Neural progenitor cell (in vitro differentiated cells): ENCODE measurements at regions not wholly inside any gene's neighbourhood (a gene's known extent, or its start where the extent isn't known, plus 50 kb on each side); places are given as distances from the start of the nearest gene placed in this dataset.

Source experiments
- DNase-seq: peaks from one replicate; pipeline ENCODE4 v3.0.0-alpha.2; 2016; ENCODE audit warnings: low spot score
- H2AFZ ChIP-seq: fragments of 200-600 bp; sonication (generic); replicated peaks from 2 replicates; pipeline ENCODE4 v1.6.1; 2016; ENCODE audit warnings: antibody characterized with exemption
- H3F3A ChIP-seq: fragments of 200-600 bp; sonication (generic); 2 replicates; pipeline ENCODE4 v1.6.1; 2016; ENCODE audit warnings: antibody characterized with exemption, low read depth
- H3K27ac ChIP-seq: fragments of 200-600 bp; sonication (generic); 2 replicates; pipeline ENCODE4 v1.5.1; 2016; ENCODE audit warnings: mild to moderate bottlenecking
- H3K27me3 ChIP-seq: fragments of 200-600 bp; sonication (generic); 2 replicates; pipeline ENCODE4 v1.6.1; 2016; ENCODE audit warnings: mild to moderate bottlenecking, moderate library complexity
- H3K36me3 ChIP-seq: fragments of 200-600 bp; sonication (generic); 2 replicates; pipeline ENCODE4 v1.5.1; 2016
- H3K4me1 ChIP-seq: fragments of 200-600 bp; sonication (generic); 2 replicates; pipeline ENCODE4 v1.6.1; 2016; ENCODE audit warnings: mixed run types
- H3K4me2 ChIP-seq: fragments of 200-600 bp; sonication (generic); 2 replicates; pipeline ENCODE4 v1.6.1; 2016
- H3K4me3 ChIP-seq: fragments of 200-600 bp; sonication (generic); 2 replicates; pipeline ENCODE4 v1.5.1; 2016
- H3K79me2 ChIP-seq: fragments of 200-600 bp; sonication (generic); 2 replicates; pipeline ENCODE4 v1.6.1; 2016; ENCODE audit warnings: low read depth
- H3K9ac ChIP-seq: fragments of 200-600 bp; sonication (generic); 2 replicates; pipeline ENCODE4 v1.6.1; 2016
- H3K9me3 ChIP-seq: fragments of 200-600 bp; sonication (generic); 2 replicates; pipeline ENCODE4 v1.5.1; 2016; ENCODE audit warnings: low read depth
- H4K20me1 ChIP-seq: fragments of 200-600 bp; sonication (generic); 2 replicates; pipeline ENCODE4 v1.6.1; 2016; ENCODE audit warnings: low read depth
- H3K27ac Mint-ChIP-seq: 3 replicates; pipeline ENCODE4 v1.8.0; 2021; ENCODE audit warnings: mixed read lengths
- H3K27me3 Mint-ChIP-seq: 2 replicates; pipeline ENCODE4 v1.8.0; 2022; ENCODE audit warnings: low read depth, mild to moderate bottlenecking, inconsistent platforms, moderate library complexity, mixed read lengths; ENCODE audit not compliant: insufficient read depth
- H3K36me3 Mint-ChIP-seq: 3 replicates; pipeline ENCODE4 v1.8.0; 2021; ENCODE audit warnings: mixed read lengths
- H3K4me1 Mint-ChIP-seq: 3 replicates; pipeline ENCODE4 v1.8.0; 2021; ENCODE audit warnings: mixed read lengths
- H3K4me3 Mint-ChIP-seq: 3 replicates; pipeline ENCODE4 v1.8.0; 2021; ENCODE audit warnings: mild to moderate bottlenecking, moderate library complexity, mixed read lengths
- H3K9me3 Mint-ChIP-seq: 3 replicates; pipeline ENCODE4 v1.8.0; 2020; ENCODE audit warnings: mixed read lengths
- CTCF ChIP-seq: fragments of 200-600 bp; sonication (generic); IDR thresholded peaks from 2 replicates; pipeline ENCODE4 v1.5.1; 2017; ENCODE audit warnings: antibody characterized with exemption, mild to moderate bottlenecking
- EZH2 ChIP-seq: fragments of 200-600 bp; sonication (generic); IDR thresholded peaks from 2 replicates; pipeline ENCODE4 v1.6.1; 2017; ENCODE audit warnings: antibody characterized with exemption, mild to moderate bottlenecking, moderate library complexity
- EZH2phosphoT487 ChIP-seq: fragments of 200-600 bp; sonication (generic); IDR thresholded peaks from 2 replicates; pipeline ENCODE4 v1.6.1; 2017; ENCODE audit warnings: antibody characterized with exemption

DNA sequence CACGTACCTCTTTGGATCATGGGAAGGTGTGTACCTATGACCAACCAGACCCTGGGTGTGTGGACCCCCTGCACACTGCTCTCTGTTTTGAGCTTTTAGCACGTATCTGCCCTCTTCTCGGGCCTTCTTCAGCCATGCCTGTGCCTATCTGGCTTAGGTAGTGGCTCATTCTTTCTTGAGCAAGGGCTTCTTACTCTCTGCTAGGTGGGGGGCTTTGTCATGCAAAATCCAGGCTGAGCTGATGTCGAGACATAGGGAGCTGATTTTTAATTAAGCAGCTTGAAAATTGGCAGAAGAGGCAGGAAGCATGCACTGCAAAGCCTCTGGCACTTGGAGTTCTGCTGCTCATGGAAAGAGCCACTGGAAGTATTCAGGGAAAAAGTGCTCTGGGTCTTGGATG lies 181.6 kb upstream of the IRX6 start:
- H3F3A ChIP-seq: no peaks in the 10 kb centered on the region
- no peaks in the 10 kb centered on the region for H3K36me3 ChIP-seq
- H3K9me3 ChIP-seq: no peaks in the 10 kb centered on the region
- H3K4me3 ChIP-seq: no peak overlapping the region
- H4K20me1 ChIP-seq: no peaks in the 10 kb centered on the region
- peaks cover 27% of the 10 kb centered on the region for H3K4me1 Mint-ChIP-seq
- H3K9me3 Mint-ChIP-seq: peaks cover 2% of the 10 kb centered on the region
- H3K27ac ChIP-seq: no peak overlapping the region
- H3K4me3 Mint-ChIP-seq: no peak overlapping the region
- H3K36me3 Mint-ChIP-seq: no peaks in the 10 kb centered on the region
- no peak overlapping the region for H3K9ac ChIP-seq
- no peak overlapping the region for H3K27ac Mint-ChIP-seq
- H3K27me3 ChIP-seq: no peaks in the 10 kb centered on the region
- no peak overlapping the region for H3K4me2 ChIP-seq
- H3K4me1 ChIP-seq: peaks cover 2% of the 10 kb centered on the region
- peaks cover 9% of the 10 kb centered on the region for H3K27me3 Mint-ChIP-seq
- TF ChIP-seq EZH2 (no peak), CTCF (no peak)
- DNase-seq: no peak
- H2AFZ ChIP-seq: no peak overlapping the region
- no peaks in the 10 kb centered on the region for H3K79me2 ChIP-seq

GRCh38 chr16:55144651-55145050 lies 179.4 kb upstream of the IRX6 start:
- Histone ChIP-seq H3K79me2 (no peaks in the 10 kb centered on the region), H2AFZ (no peak overlapping the region), H3K9ac (no peak overlapping the region), H3K4me1 (no peaks in the 10 kb centered on the region), H3K36me3 (no peaks in the 10 kb centered on the region), H3F3A (no peaks in the 10 kb centered on the region), H4K20me1 (no peaks in the 10 kb centered on the region), H3K9me3 (no peaks in the 10 kb centered on the region), H3K27me3 (no peaks in the 10 kb centered on the region), H3K4me2 (no peak overlapping the region), H3K4me3 (no peak overlapping the region), H3K27ac (no peak overlapping the region)
- no peak overlapping the region for H3K4me3 Mint-ChIP-seq
- H3K27me3 Mint-ChIP-seq: peaks cover 7% of the 10 kb centered on the region
- no peak for DNase-seq
- no peak overlapping the region for H3K27ac Mint-ChIP-seq
- H3K36me3 Mint-ChIP-seq: no peaks in the 10 kb centered on the region
- TF ChIP-seq CTCF (no peak), EZH2phosphoT487 (no peak), EZH2 (no peak)
- peaks cover 3% of the 10 kb centered on the region for H3K9me3 Mint-ChIP-seq
- peaks cover 20% of the 10 kb centered on the region for H3K4me1 Mint-ChIP-seq

DNA sequence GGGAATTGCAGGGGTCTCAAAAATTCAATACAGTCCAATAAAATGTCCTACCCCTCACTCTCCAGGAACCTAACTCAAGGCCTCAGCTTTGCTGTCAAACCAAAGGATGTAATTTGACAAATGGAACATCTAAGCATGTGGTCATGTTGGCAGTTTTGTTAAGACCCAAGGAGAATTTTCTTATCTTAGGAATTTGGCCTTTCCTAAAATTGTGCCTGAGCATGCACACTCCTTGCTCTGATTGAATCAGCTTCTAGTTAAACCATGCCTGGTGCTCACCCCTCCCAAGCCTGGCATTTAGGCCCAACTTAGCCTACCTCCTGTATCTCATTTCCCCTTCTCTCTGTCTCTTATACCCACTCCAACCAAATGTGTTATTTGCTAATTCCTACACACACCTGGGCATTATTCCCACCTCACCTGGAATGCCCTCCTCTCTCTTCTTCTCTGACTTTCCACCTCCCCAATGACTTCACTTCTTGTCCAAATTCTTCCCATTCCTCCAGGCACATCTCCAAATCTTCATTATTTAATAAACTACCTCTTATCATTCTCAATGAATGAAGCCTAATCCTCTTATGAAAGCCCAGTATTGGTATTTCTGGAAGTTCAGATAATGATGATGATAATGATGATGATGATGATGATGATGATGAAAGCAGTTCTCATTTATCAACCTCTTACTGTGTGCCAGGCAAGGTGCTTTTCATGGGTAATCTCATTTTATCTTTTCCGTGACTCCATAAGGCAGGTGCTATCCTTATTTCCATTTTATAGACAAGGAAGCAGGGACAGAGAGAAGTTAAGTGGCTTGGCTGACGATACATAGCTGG lies 178.0 kb upstream of the IRX6 start:
- Histone ChIP-seq H3K4me1 (no peaks in the 10 kb centered on the region), H3K27me3 (no peaks in the 10 kb centered on the region), H3K9ac (no peak overlapping the region), H3K4me2 (no peak overlapping the region), H2AFZ (no peak overlapping the region), H3K79me2 (no peaks in the 10 kb centered on the region), H3F3A (no peaks in the 10 kb centered on the region), H4K20me1 (no peaks in the 10 kb centered on the region), H3K36me3 (no peaks in the 10 kb centered on the region), H3K27ac (no peak overlapping the region), H3K9me3 (no peaks in the 10 kb centered on the region), H3K4me3 (no peak overlapping the region)
- peaks cover 20% of the 10 kb centered on the region for H3K4me1 Mint-ChIP-seq
- no peak overlapping the region for H3K4me3 Mint-ChIP-seq
- H3K36me3 Mint-ChIP-seq: no peaks in the 10 kb centered on the region
- no peak overlapping the region for H3K27ac Mint-ChIP-seq
- peaks cover 10% of the 10 kb centered on the region for H3K27me3 Mint-ChIP-seq
- peaks cover 5% of the 10 kb centered on the region for H3K9me3 Mint-ChIP-seq
- no peak for DNase-seq
- no peak for TF ChIP-seq EZH2
- no peak for TF ChIP-seq EZH2phosphoT487
- TF ChIP-seq CTCF: no peak
